T-helper 17 cell (primary cell): ENCODE measurements at regions not wholly inside any gene's neighbourhood (a gene's known extent, or its start where the extent isn't known, plus 50 kb on each side); places are given as distances from the start of the nearest gene placed in this dataset.

Source experiments
- ATAC-seq: fragments of 150-1000 bp; cut with Tn5 transposase; 2 replicates; pipeline ENCODE4 v1.10.0; 2021; ENCODE audit warnings: mild to moderate bottlenecking, moderate library complexity
- DNase-seq, 3 donors: peaks; one replicate each; pipeline versions ENCODE4 v3.0.0 to v3.0.0-alpha.2; 2020 to 2021
- H3K9me3 ChIP-seq: one replicate; pipeline ENCODE4 v1.7.0; 2013; ENCODE audit warnings: low read length, mild to moderate bottlenecking; ENCODE audit not compliant: control insufficient read depth, poor library complexity, severe bottlenecking
- H3K27ac Mint-ChIP-seq: one replicate; pipeline ENCODE4 v1.8.0; 2022; ENCODE audit warnings: mild to moderate bottlenecking, moderate library complexity, mixed read lengths
- H3K27me3 Mint-ChIP-seq: one replicate; pipeline ENCODE4 v1.8.0; 2022; ENCODE audit warnings: mixed read lengths
- H3K36me3 Mint-ChIP-seq: one replicate; pipeline ENCODE4 v1.8.0; 2022; ENCODE audit warnings: low read depth, mixed read lengths
- H3K4me1 Mint-ChIP-seq: one replicate; pipeline ENCODE4 v1.8.0; 2022; ENCODE audit warnings: mild to moderate bottlenecking, mixed read lengths
- H3K4me3 Mint-ChIP-seq: one replicate; pipeline ENCODE4 v1.8.0; 2022; ENCODE audit warnings: mild to moderate bottlenecking, moderate library complexity, mixed read lengths

DNA sequence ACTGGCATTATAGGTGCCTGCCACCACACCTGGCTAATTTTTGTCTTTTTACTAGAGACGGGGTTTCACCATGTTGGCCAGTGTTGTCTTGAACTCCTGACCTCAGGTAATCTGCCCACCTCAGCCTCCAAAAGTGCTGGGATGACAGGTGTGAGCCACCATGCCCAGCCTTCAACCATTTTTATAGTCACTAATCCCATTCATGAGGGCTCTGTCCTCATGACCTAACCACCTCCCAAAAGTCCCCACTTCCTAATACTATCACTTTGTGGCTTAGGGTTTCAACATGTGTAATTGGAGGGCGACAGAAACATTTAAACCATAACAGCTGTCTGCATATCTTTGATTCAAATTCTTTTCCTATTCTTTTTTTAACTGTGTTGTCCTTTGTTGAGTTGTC lies 229.6 kb upstream of the AGA start:
- no peak overlapping the region for H3K27ac Mint-ChIP-seq
- no peak for ATAC-seq
- H3K9me3 ChIP-seq: no peaks in the 10 kb centered on the region
- no peak overlapping the region for H3K4me3 Mint-ChIP-seq
- H3K27me3 Mint-ChIP-seq: peaks cover 5% of the 10 kb centered on the region
- DNase-seq: no peak
- no peaks in the 10 kb centered on the region for H3K36me3 Mint-ChIP-seq
- no peaks in the 10 kb centered on the region for H3K4me1 Mint-ChIP-seq

DNA sequence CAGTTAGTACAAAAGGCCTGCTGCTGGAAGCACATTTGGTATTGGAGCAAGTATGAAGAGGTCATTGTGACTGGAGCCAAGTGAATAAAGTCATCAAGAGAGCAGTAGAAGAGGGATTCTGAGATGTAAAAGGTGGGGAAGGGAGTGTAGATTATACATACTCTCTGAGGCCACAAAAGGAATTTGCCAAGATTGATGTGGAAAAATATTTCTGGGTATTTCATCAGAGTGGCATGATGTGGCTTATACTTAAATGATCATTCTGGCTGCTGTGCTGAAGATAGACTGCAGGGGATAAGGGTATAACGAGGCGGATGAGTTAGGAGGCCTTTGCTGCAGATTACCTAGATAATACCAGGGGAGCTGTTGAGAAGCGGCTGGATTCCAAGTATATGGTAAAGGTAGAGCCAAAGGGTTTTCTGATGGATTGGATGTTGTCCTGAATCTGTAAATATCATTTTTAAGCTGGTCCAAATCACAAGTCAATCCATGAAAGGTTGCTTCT lies 231.8 kb upstream of the AGA start:
- no peak overlapping the region for H3K4me3 Mint-ChIP-seq
- no peaks in the 10 kb centered on the region for H3K9me3 ChIP-seq
- no peaks in the 10 kb centered on the region for H3K4me1 Mint-ChIP-seq
- H3K27me3 Mint-ChIP-seq: peaks cover 5% of the 10 kb centered on the region
- H3K27ac Mint-ChIP-seq: no peak overlapping the region
- no peak for DNase-seq
- H3K36me3 Mint-ChIP-seq: no peaks in the 10 kb centered on the region
- no peak for ATAC-seq

DNA sequence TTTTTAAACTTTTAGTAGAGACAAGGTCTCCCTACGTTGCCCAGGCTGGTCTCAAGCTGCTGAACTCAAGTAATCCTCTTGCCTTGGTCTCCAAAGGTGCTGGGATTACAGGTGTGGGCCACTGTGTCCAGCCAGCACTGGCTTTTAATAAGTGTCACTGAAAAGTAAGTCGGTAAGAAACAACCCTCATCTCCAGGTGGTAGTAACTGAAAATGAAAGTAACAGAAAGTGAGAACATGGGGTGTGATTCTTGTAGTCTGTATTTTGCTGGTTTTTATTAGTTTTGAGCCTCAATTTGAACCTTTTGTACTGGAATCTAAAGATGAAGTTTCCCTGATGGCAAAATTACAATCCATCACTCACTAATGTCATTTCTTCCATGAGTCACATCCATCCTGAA lies 238.1 kb upstream of the AGA start:
- H3K27ac Mint-ChIP-seq: no peak overlapping the region
- no peaks in the 10 kb centered on the region for H3K9me3 ChIP-seq

DNA sequence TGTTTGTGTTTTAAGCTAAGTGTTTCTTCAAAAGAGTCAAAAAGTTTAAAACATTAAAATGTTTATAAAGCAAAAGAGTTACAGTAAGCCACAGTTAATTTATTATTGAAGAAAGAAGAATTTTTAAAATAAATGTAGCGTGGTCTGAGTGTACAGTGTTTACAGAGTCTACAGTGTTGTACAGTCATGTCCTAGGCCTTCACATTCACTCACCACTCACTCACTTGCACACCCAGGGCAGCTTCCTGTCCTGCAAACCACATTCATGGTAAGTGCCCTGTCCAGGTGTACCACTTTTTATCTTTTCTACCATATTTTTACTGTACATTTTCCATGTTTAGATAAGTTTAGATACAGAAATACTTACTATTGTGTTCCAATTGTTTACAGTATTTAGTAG lies 239.7 kb upstream of the AGA start:
- Mint-ChIP-seq H3K4me3 (no peak overlapping the region), H3K27ac (no peak overlapping the region)
- no peak for DNase-seq

More for the DNA sequence above, 238.1 kb upstream of the AGA start:
- H3K36me3 Mint-ChIP-seq: no peaks in the 10 kb centered on the region
- peak overlapping the region; percentile 43 for H3K4me3 Mint-ChIP-seq
- DNase-seq: no peak
- H3K4me1 Mint-ChIP-seq: peaks cover 2% of the 10 kb centered on the region
- no peaks in the 10 kb centered on the region for H3K27me3 Mint-ChIP-seq
- no peak for ATAC-seq

DNA sequence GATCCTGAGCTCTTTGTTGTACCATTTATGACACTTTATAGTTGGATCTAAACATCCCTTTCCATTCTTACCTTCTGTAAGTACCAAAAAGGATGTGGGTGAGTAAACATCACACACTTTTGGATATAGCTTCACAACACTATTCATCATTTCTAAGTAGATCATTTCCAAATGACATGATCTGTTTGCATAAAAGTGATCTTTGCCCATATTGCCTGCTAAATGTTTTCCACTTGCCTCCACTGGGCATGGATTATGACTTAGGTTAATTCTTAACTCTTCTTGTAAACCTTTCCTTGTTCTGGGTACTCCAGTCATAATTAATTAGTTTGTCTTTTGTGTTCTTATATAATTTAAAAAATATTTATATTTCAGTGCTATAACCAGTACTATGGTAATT lies 244.9 kb upstream of the AGA start:
- no peak for ATAC-seq
- Mint-ChIP-seq H3K27ac (no peak overlapping the region), H3K27me3 (peaks cover 12% of the 10 kb centered on the region), H3K4me3 (no peak overlapping the region), H3K4me1 (peaks cover 2% of the 10 kb centered on the region), H3K36me3 (no peaks in the 10 kb centered on the region)
- DNase-seq: no peak
- H3K9me3 ChIP-seq: no peaks in the 10 kb centered on the region

More for the DNA sequence above, 239.7 kb upstream of the AGA start:
- ATAC-seq: no peak
- Mint-ChIP-seq H3K36me3 (no peaks in the 10 kb centered on the region), H3K4me1 (peaks cover 2% of the 10 kb centered on the region), H3K27me3 (no peaks in the 10 kb centered on the region)
- no peaks in the 10 kb centered on the region for H3K9me3 ChIP-seq

DNA sequence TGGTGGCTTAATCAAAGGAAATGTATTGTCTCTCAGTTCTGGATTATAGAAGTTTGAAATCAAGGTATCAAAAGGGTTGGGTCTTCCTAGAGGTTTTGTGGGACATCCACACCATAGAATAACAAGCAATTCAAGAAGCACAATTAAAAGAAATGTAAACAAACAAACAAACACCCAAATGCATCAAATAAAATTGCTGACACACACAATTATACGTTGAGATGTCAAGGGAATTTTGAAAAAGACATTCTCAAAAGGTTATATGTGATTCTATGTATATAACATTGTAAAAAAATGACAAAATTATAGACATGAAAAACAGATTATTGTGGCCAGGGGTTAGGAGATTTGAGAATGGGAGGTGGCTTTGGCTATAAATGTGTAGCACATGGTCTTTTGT lies 250.7 kb upstream of the AGA start:
- Mint-ChIP-seq H3K4me3 (no peak overlapping the region), H3K36me3 (no peaks in the 10 kb centered on the region)

DNA sequence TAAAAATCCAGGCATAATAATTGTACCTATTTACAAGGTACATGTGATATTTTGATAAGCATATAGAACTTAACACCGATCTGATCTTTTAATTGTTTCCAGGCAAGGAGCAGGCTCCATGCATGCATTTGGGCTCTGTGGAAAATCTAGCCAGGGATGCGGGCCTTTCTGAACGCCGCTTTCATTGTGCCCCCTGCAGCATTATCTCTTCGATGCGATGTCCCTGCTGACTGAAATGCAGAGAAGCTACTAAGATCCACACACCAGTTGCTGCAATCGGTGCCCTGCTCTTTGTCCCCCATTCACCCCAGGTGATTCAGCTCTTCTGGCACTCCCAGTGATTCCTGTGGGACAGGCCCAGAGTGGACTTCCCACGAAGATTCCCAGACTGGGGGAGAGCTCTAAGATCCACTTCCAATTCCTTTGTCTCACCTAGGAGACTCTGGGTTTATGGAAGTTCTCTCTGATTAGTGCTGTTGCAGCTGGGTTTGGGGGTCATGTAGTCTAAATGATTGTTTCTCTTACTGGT lies 254.3 kb upstream of the AGA start:
- no peaks in the 10 kb centered on the region for H3K9me3 ChIP-seq
- DNase-seq (no peak), ATAC-seq (no peak)
- Mint-ChIP-seq H3K36me3 (no peaks in the 10 kb centered on the region), H3K27me3 (no peaks in the 10 kb centered on the region), H3K4me3 (no peak overlapping the region), H3K4me1 (no peaks in the 10 kb centered on the region), H3K27ac (no peak overlapping the region)

More for the DNA sequence above, 250.7 kb upstream of the AGA start:
- Mint-ChIP-seq H3K4me1 (peaks cover 2% of the 10 kb centered on the region), H3K27ac (no peak overlapping the region), H3K27me3 (peaks cover 12% of the 10 kb centered on the region)
- ATAC-seq (no peak), DNase-seq (no peak)
- no peaks in the 10 kb centered on the region for H3K9me3 ChIP-seq

DNA sequence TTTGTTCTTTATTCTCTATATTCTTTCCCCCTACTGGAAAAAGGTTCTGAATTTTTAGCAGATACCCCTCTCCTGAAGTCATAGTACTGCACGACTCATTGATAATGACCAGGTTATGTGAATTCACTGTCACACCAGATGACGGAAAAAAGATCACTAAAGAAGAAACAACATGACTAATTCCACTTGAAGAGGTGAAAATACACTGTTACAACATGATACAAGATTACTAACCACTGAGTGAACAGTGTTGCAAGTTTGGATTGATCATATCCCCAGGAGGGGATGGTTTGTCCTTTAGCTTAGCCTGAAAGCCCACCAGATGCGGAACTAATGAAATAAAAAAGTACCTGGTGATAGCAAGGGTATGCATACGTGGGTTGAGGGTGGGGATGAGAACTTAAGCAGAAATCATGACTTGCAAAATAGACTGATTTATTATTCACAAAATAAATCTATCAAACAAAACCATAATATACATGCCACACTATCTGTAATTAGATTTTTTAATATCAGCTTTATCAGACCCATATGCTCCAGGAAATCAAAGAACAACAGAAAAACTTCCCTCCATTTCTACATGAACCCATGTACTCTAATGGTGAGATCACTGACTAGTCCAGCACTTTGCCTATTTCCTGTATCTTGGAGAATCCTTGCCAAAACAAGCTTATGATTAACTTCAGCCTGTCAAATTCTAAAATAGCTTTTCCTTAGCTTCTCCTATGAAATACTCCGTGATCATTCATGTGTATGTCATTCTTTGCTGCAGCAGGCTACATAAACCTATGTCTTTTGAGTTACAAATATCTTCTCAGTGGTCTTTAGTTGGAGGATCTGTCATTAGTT lies 257.4 kb upstream of the AGA start:
- H3K4me1 Mint-ChIP-seq: no peaks in the 10 kb centered on the region
- no peak overlapping the region for H3K4me3 Mint-ChIP-seq
- ATAC-seq (no peak), DNase-seq (no peak)
- H3K36me3 Mint-ChIP-seq: no peaks in the 10 kb centered on the region
- no peak overlapping the region for H3K27ac Mint-ChIP-seq
- H3K27me3 Mint-ChIP-seq: no peaks in the 10 kb centered on the region
- no peaks in the 10 kb centered on the region for H3K9me3 ChIP-seq

DNA sequence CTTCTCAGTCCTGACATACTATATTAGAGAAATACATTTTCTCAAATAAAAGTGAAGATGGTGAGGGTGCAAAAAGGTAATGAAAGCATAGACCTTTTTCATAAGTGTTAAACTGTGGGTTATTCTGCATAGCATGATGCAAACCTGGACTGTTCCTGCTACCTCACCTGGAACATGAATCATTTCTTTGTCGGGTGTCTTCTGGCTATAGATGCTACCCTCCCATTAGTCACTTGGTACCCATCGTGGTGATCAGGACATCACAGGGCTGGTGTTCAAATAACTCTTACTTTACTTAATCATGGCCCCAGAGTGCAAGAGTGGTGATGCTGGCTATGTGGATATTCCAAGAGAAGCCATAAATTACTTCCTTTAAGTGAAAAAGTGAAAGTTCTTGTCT lies 264.7 kb upstream of the AGA start:
- H3K4me1 Mint-ChIP-seq: no peaks in the 10 kb centered on the region
- H3K4me3 Mint-ChIP-seq: no peak overlapping the region
- H3K36me3 Mint-ChIP-seq: no peaks in the 10 kb centered on the region
- no peaks in the 10 kb centered on the region for H3K27me3 Mint-ChIP-seq
- DNase-seq (no peak), ATAC-seq (no peak)
- no peak overlapping the region for H3K27ac Mint-ChIP-seq
- H3K9me3 ChIP-seq: no peaks in the 10 kb centered on the region

DNA sequence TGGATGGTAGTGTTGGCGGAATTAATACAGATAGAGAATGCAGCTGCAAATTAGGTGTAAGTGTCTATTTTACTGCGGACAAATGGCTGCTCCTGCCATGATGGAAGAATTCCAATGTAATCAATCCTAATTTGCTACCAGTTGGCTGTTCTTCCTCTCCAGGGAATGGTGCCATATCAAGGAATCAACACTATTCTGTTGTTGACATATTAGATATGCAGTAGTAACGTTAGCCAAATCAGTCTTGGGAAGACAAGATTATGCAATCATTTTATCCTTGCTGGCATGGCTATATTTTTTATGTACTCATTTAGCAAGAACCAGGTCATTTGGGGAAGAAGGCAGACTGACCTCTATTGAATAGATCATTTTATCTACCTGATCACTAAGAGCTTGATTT lies 271.2 kb upstream of the AGA start:
- peaks cover 6% of the 10 kb centered on the region for H3K27me3 Mint-ChIP-seq
- ATAC-seq: no peak
- no peaks in the 10 kb centered on the region for H3K36me3 Mint-ChIP-seq
- H3K27ac Mint-ChIP-seq: no peak overlapping the region
- H3K9me3 ChIP-seq: no peaks in the 10 kb centered on the region
- no peak for DNase-seq
- no peaks in the 10 kb centered on the region for H3K4me1 Mint-ChIP-seq
- no peak overlapping the region for H3K4me3 Mint-ChIP-seq

DNA sequence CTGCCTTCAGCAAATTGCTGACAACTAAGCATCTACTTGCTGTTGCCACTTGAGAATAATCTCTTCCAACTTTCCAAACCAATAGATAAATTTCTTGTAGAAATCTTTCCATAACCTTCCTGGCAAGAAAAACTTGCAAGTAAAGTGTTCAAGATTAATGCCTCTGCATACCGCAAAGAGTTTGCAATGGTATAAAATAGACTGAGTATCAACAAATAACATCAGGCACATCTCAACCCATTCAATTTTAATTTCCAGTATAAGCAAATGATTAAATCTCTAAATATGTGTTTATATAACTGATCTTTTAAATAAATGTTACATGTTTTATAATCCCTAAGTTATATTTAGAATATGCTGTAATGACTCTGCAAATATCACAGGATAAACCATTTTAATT lies 275.2 kb upstream of the AGA start:
- H3K4me1 Mint-ChIP-seq: no peaks in the 10 kb centered on the region
- no peak overlapping the region for H3K4me3 Mint-ChIP-seq
- no peak overlapping the region for H3K27ac Mint-ChIP-seq
- DNase-seq (no peak), ATAC-seq (no peak)
- H3K36me3 Mint-ChIP-seq: no peaks in the 10 kb centered on the region
- H3K27me3 Mint-ChIP-seq: peaks cover 6% of the 10 kb centered on the region
- H3K9me3 ChIP-seq: no peaks in the 10 kb centered on the region

DNA sequence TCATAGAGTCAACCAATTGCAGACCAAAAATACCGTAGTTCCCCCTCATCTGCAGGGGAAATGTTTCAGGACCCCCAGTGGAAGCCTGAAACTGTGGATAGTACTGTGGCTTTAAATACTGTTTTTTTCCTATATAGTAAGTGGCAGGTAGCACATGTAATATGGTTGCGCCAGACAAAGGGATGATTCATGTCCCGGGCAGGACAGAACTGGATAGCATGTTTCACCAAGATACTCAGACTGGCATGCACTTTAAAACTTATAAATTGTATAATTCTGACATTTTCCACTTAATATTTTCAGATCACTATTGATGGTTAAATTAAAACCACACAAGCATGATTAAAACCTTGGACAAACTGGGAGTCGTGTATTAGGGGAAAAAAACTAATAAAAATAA lies 276.3 kb upstream of the AGA start:
- Mint-ChIP-seq H3K36me3 (no peaks in the 10 kb centered on the region), H3K27me3 (peaks cover 6% of the 10 kb centered on the region), H3K27ac (no peak overlapping the region), H3K4me1 (no peaks in the 10 kb centered on the region), H3K4me3 (no peak overlapping the region)
- H3K9me3 ChIP-seq: no peaks in the 10 kb centered on the region
- ATAC-seq (no peak), DNase-seq (no peak)

DNA sequence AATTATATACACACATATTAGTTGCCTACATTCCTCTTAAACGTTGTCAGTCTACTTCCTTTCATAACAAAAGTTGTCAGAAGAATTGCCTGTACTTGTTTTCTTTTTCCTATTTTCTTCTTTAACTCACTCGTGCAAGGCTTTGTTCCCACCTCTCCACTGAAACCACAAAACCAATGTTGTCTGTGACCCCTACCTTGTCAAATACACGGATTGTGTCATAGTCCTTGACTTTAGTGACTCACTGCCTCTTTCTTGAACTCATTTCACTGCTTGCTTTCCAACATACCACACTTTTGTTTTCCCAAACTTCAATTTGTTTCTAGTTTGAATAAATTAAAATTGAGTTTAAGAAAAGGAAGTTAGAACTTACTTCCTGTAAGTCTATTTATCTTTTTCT lies 283.9 kb upstream of the AGA start:
- H3K4me1 Mint-ChIP-seq: no peaks in the 10 kb centered on the region
- peaks cover 13% of the 10 kb centered on the region for H3K27me3 Mint-ChIP-seq
- no peaks in the 10 kb centered on the region for H3K9me3 ChIP-seq
- no peak for ATAC-seq
- H3K36me3 Mint-ChIP-seq: no peaks in the 10 kb centered on the region
- no peak overlapping the region for H3K27ac Mint-ChIP-seq
- DNase-seq: no peak
- no peak overlapping the region for H3K4me3 Mint-ChIP-seq
